Activated CD4-positive, CD25-positive, alpha-beta regulatory T cell treated with anti-CD3 and anti-CD28 coated beads, Interleukin-2, amount 50 U/mL, for 24 hours (primary cell): ENCODE measurements at regions not wholly inside any gene's neighbourhood (a gene's known extent, or its start where the extent isn't known, plus 50 kb on each side); places are given as distances from the start of the nearest gene placed in this dataset.
"Not testable (repeated sequence)": the region's sequence is repeated elsewhere in the genome, so short reads cannot be mapped to it uniquely, and the experiment has no call there.

Experiments
- ATAC-seq, 2 donors: fragments of 150-1000 bp; cut with Tn5 transposase; one replicate each; pipeline ENCODE4 v1.10.0; 2021; ENCODE audit warnings: mild to moderate bottlenecking in 1 of 2, moderate library complexity in 1 of 2

GRCh38 chr3:98644168-98644567 lies 50.8 kb upstream of the CPOX start:
- ATAC-seq: no peak

GRCh38 chr3:98645039-98645438 lies 51.6 kb upstream of the CPOX start:
- ATAC-seq: no peak

- no peak for ATAC-seq
Measured at GRCh38 chr3:98646680-98647079, 53.3 kb upstream of the CPOX start.

GRCh38 chr3:98647197-98647596 lies 53.8 kb upstream of the CPOX start:
- no peak for ATAC-seq

DNA sequence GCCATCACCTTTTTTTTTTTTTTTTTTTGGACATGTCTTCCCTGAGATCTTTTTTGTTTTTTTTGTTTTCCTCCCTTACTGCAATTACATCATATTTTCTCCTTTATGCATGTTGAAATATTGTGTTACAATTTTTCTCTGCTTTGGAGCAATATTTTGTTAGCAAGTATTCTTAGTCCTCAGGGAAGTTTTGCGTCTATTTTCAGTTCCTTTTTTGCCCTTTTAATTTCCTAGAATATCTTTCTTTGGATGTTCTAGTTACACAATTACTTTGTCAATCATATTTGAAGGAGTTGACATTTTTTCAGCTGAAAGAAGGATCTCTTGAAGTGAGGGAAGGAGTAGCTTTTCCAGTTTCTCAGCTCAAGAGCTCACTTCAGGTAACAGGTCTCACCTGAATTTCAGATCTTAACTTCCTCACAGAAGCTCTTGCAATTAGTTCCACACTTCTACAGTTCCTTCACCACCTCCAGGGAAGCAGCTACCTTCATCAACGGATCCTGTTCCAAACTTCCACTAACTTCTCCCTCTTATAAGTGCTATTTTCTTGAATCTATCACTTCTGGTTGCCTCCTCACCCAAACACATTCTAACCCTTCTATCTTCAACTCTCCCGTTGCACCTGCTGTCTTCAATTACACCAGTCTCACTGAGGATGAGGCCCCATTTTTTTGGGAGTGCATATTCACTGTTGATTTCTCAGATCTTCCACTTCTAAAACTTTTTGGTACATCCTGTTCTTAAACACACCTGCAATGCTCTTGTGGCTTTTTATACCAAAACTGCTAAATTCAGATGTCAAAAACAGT lies 57.8 kb upstream of the CPOX start:
- no peak for ATAC-seq

- no peak for ATAC-seq
Measured at GRCh38 chr3:98651780-98652077, 58.3 kb upstream of the CPOX start.

DNA sequence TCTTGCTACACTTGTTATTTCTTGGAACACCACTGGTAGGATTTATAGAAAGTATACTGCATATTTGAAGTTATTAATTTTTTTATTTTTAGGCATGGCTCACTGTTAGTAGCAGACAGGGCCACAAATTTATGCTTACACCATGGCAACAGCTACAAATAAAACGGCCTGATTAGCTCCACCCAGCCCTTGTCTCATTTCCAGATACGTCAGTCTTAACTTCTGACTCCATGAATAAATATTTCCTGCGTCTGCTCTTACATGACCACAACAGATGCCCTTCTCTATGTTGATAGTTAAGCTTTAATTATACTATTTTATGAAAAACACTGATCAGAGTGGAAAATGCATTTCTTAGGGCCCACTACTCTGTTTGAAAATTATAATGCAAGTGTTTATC lies 62.3 kb upstream of the CPOX start:
- ATAC-seq: no peak

- peak; percentile 43 to 56 for ATAC-seq
Measured at GRCh38 chr3:98657457-98657856, 64.0 kb upstream of the CPOX start.

GRCh38 chr3:98662699-98663098 lies 69.3 kb upstream of the CPOX start:
- no peak for ATAC-seq

DNA sequence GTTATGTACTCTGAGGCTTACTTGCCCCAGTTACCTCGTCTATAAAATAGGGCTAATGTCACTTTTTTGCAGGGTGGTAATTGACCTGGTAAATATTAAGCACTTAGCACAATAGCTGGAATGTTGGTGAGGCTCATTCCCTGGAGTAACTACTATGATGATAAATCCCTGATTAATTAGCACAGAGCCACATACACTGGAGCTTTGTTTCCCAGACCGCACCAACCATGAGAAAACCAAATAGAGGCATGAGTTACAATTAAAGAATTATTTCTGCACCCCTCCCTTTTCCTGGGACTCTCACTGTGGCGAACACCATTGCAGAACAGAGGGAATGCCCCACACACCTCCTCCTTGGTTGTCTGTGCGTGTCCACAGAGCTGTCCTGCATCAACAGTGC lies 76.6 kb upstream of the CPOX start:
- no peak for ATAC-seq

DNA sequence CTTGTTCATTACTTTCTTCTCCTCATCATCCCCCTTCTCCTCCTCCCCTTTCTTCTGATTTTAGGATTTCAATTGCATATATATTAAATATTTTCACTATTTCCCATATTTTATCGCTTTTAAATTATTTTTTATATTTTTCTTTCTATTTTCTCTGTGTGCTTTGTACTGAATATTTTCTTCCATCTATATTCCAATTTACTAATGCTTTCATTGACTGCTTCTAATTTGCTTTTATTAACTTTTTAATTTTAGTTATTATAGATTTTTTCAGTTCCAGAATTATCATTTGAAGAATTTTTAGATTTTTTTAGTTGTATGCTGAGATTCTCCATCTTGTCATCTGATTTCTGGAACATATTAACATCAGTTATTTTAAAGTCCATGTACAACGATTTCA lies 83.2 kb upstream of the ST3GAL6 start:
- no peak for ATAC-seq

- peak; percentile 63 to 65 for ATAC-seq
Measured at GRCh38 chr3:98680723-98681122, 82.4 kb upstream of the ST3GAL6 start.

GRCh38 chr3:98681486-98681885 lies 81.7 kb upstream of the ST3GAL6 start:
- no peak for ATAC-seq

DNA sequence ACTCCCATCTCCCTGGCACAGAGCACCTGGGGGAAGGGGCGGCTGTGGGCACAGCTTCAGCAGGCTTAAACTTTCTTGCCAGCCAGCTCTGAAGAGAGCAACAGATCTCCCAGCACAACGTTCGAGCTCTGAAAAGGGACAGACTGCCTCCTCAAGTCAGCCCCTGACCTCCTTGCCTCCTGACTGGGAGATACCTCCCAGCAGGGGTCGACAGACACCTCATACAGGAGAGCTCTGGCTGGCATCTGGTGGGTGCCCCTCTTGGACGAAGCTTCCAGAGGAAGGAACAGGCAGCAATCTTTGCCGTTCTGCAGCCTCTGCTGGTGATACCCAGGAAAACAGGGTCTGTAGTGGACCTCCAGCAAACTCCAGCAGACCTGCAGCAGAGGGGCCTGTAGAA lies 80.7 kb upstream of the ST3GAL6 start:
- ATAC-seq: not testable (repeated sequence)

DNA sequence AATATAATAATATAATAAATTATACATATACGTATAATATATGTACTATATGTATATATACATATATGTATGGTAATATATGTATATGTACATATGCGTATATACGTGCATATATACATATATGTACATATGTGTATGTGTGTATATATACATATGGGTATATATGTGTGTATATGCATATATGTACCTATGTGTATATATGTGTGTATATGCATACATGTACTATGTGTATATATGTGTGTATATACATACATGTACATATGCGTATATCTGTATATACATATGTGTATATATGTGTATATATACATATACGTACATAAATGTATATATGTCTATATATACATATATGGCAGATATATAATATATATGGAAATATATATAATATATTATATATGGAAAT lies 74.8 kb upstream of the ST3GAL6 start:
- ATAC-seq: no peak

GRCh38 chr3:98690876-98691275 lies 72.3 kb upstream of the ST3GAL6 start:
- ATAC-seq: no peak

DNA sequence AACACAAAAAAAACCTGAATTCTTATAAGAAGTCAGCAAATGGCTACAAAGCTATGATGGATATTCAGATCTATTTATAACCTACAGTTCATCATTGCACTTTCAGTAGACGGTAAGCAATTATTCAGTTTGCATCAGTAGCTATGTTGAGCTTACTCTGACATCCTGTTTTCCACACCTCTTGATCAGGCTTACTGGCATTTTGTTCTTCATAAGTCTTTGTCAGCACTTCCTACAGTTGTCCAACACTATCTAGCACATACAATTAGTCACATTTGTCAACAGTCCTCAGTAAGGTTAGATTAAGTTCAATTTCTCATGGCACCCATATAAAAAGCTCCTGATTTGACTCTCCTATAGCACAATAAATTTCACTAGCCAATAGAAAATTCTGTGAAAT lies 71.2 kb upstream of the ST3GAL6 start:
- no peak for ATAC-seq

DNA sequence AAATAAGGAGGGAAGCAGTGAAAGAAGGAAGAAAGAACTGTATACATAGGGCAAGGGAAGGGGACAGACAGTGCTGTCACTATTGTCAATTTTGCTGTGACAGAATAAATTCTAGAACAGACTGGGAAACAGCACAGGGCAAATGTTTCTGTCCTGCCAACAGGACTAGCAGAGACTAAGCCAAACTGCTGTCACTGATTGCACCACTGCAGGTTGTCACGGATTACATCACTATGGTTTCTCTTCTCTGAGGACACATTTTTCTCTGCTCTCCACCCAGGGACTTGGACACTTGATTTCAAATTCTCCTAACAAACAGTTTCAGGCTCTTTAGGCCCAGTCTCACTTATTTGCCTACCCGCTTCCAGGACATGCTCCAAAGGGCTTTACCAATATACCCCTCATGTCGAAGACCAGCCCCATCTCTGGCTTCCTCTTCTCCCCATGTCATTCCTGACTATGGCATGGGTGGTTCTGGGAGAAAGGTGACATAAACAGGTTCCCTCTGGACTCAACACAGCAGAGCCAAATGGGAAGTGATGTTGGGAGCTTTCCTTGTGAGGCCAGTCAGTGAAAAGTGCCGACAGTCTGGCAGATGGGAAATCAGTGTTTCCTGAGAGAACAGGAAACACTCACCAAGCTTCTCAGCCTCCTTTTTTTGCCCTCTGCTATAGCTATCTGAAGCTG lies 70.2 kb upstream of the ST3GAL6 start:
- no peak for ATAC-seq

DNA sequence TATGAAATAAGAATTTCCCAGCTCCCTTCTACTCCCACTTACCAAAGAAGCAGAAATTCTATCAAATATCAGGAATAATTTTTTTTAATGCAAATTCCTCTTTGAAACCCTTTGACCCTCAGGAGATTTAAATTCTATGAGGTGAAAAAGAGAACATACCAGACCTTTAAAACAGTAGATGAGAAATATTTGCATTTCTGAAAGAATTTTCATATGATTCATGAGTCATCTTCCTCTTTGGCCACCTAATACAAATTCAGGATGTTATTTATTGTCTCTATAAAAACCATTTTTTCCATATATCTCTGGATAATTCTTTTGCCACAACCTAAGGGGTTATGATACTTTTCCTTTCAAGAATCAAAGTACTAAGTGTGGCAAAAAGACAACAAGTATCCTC lies 67.3 kb upstream of the ST3GAL6 start:
- ATAC-seq: no peak

DNA sequence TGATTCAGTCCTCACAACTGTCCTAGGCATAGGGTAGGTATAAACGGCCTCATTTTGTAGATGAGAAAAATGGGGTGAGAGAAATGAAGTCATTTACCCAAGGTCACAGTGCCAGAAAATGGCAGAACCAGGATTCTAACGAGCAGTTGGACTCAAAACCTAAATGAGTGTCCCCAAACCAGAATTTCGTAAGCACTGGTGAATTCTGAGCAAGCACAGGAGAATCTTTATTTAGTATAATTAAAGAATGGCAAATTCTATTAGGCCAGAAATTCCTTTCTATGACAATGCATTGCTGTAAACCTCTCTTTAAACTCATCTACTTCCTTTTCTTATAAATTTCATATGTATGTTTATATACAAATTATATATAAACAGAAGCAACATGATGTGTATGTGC lies 66.8 kb upstream of the ST3GAL6 start:
- ATAC-seq: not testable (repeated sequence)

DNA sequence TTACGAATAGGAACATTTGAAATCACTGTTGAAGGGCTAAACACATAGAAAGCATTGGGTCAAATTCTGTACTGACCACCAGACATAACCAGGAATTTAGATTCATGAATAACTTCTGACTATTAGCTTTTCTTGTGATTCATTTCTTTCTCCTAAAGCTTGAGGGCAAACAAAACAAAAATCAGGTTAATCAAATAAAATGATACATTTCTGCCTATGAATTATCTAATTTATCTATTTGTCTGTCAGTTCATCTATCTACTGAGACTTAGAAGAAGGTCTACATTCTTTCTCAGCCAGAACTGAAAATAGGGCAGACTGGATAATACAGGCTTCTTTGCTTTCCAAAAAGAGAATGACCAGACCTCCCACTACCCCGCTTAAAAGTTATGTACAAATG lies 65.9 kb upstream of the ST3GAL6 start:
- no peak for ATAC-seq

DNA sequence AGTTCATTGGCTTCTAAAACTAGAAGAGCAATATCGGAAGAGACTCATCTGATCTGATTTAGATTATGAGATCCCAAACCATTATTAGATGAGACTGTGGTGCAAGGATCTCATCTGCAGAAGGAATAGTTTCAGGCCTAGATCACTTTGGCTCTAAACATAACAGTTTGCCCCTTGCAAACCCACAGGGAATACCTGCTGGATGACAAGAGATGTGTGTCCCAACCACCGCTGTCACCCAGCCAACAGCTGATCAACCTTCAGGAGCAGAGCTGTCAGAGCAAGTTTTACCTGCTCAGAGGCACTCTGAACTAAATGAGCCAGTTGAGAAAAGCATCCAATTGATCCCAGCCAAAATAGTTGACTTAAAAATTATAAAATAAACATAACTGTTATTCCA lies 64.0 kb upstream of the ST3GAL6 start:
- ATAC-seq: no peak

GRCh38 chr3:98701071-98701675 lies 62.0 kb upstream of the ST3GAL6 start:
- ATAC-seq: no peak

DNA sequence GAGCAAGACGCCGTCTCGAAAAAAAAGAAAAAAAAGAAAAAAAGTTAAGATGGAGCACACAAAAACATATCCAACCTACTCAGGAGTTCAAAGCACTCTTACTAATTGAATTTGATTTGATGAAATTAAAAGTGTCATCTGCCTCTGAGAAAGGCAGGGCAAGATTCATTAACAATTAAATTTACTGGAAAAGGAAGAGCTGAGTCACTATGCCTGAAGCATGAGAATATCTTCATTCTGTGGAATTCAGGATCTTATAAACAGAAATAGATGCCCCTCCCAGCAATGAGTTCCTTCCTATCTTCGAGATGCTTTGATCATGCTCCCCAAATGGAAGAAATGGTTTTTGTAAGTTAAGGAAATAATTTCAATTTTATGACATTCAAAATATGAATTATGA lies 61.0 kb upstream of the ST3GAL6 start:
- no peak for ATAC-seq
